Ishikawa (cell line): ENCODE measurements at regions not wholly inside any gene's neighbourhood (a gene's known extent, or its start where the extent isn't known, plus 50 kb on each side); places are given as distances from the start of the nearest gene placed in this dataset.

Experiments used
- CEBPB ChIP-seq: IDR thresholded peaks from 2 replicates; pipeline ENCODE4 v1.6.1; 2012
- CREB1 ChIP-seq: IDR thresholded peaks from 2 replicates; pipeline ENCODE4 v1.6.1; 2012; ENCODE audit warnings: low read depth
- EGR1 ChIP-seq: IDR thresholded peaks from 2 replicates; pipeline ENCODE4 v1.6.1; 2012
- EP300 ChIP-seq: IDR thresholded peaks from 2 replicates; pipeline ENCODE4 v1.6.1; 2012; ENCODE audit warnings: borderline replicate concordance
- FOXM1 ChIP-seq: IDR thresholded peaks from 2 replicates; pipeline ENCODE4 v1.6.1; 2012; ENCODE audit warnings: low read depth, borderline replicate concordance
- NFIC ChIP-seq: IDR thresholded peaks from 2 replicates; pipeline ENCODE4 v1.6.1; 2012
- RAD21 ChIP-seq: IDR thresholded peaks from 2 replicates; pipeline ENCODE4 v1.6.1; 2012; ENCODE audit warnings: low read depth
- REST ChIP-seq: IDR thresholded peaks from 2 replicates; pipeline ENCODE4 v1.6.1; 2012; ENCODE audit warnings: low read depth, mild to moderate bottlenecking
- TAF1 ChIP-seq: IDR thresholded peaks from 2 replicates; pipeline ENCODE4 v1.6.1; 2012; ENCODE audit warnings: low read depth, mild to moderate bottlenecking
- TCF12 ChIP-seq: IDR thresholded peaks from 2 replicates; pipeline ENCODE4 v1.6.1; 2012; ENCODE audit warnings: low read depth
- TEAD4 ChIP-seq: IDR thresholded peaks from 2 replicates; pipeline ENCODE4 v1.6.1; 2012
- YY1 ChIP-seq: IDR thresholded peaks from 2 replicates; pipeline ENCODE4 v1.6.1; 2012; ENCODE audit warnings: low read depth
- ZBTB7A ChIP-seq: IDR thresholded peaks from 2 replicates; pipeline ENCODE4 v1.6.1; 2012; ENCODE audit warnings: low read depth
- TF ChIP-seq, protein P1 (sequence below): IDR thresholded peaks from 2 replicates; pipeline ENCODE4 v1.6.1; 2012
- TF ChIP-seq, protein P2 (sequence below): IDR thresholded peaks from 2 replicates; pipeline ENCODE4 v1.6.1; 2012

DNA sequence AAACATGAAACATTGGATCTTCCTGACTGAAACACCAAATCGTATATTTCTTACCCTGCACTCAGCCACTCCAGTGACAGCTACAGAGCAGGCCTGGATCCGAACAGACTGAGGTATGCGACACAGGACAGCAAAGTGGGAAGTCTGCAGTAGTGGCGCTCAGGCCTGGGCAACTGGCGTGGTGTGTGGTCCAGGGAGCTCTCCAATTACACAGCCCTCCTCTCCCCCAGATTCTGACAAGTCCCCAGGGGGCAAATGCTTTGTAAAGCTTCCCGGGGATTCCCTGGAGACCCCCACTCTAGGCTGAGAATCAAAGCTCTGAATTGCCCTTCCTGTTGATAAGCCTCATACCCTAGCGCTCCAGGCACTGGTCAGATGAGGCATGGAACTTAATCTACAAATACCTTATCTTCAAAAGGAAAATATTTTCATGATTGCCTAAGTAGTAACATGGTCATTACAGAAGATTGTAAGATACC is 104.8 kb upstream of the ERCC6L2 start:
- no peak for TF ChIP-seq ZBTB7A
- no peak for TF ChIP-seq CEBPB
- TF ChIP-seq, protein P1, sequence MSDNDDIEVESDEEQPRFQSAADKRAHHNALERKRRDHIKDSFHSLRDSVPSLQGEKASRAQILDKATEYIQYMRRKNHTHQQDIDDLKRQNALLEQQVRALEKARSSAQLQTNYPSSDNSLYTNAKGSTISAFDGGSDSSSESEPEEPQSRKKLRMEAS, result no peak
- TF ChIP-seq NFIC, result no peak
- no peak for TF ChIP-seq TCF12
- no peak for TF ChIP-seq CREB1
- TF ChIP-seq RAD21, result no peak
- TF ChIP-seq TEAD4, result no peak
- TF ChIP-seq EGR1, result no peak
- TF ChIP-seq REST, result no peak
- TF ChIP-seq YY1, result no peak
- TF ChIP-seq, protein P2, sequence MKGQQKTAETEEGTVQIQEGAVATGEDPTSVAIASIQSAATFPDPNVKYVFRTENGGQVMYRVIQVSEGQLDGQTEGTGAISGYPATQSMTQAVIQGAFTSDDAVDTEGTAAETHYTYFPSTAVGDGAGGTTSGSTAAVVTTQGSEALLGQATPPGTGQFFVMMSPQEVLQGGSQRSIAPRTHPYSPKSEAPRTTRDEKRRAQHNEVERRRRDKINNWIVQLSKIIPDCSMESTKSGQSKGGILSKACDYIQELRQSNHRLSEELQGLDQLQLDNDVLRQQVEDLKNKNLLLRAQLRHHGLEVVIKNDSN, result no peak
- TF ChIP-seq FOXM1, result no peak

GRCh38 chr9:95769909-95770433 is 105.5 kb upstream of the ERCC6L2 start:
- TF ChIP-seq CREB1, result no peak
- no peak for TF ChIP-seq NFIC
- no peak for TF ChIP-seq FOXM1
- TF ChIP-seq, protein P1, result no peak
- no peak for TF ChIP-seq EGR1
- no peak for TF ChIP-seq TCF12
- TF ChIP-seq, protein P2, result no peak
- no peak for TF ChIP-seq ZBTB7A
- TF ChIP-seq RAD21, result no peak
- TF ChIP-seq TAF1, result no peak
- TF ChIP-seq EP300, result no peak
- TF ChIP-seq REST, result no peak
- no peak for TF ChIP-seq CEBPB
- TF ChIP-seq TEAD4, result no peak
- TF ChIP-seq YY1, result no peak

GRCh38 chr9:95769473-95769872 is 106.0 kb upstream of the ERCC6L2 start:
- TF ChIP-seq, protein P2, result no peak; the same call in 1 of the 2 replicates
- TF ChIP-seq TCF12 (no peak), YY1 (no peak), CREB1 (no peak), REST (no peak), EP300 (no peak), EGR1 (no peak), ZBTB7A (no peak), NFIC (no peak), TEAD4 (no peak), FOXM1 (no peak), RAD21 (no peak), CEBPB (no peak), TAF1 (no peak)
- TF ChIP-seq, protein P1, result no peak
